GM12891 (cell line): ENCODE measurements at regions not wholly inside any gene's neighbourhood (a gene's known extent, or its start where the extent isn't known, plus 50 kb on each side); places are given as distances from the start of the nearest gene placed in this dataset.

Experiments used
- DNase-seq: peaks from one replicate; pipeline ENCODE4 v3.0.0; 2011; ENCODE audit warnings: low spot score; ENCODE audit not compliant: insufficient read length
- FAIRE-seq: peaks from 2 replicates; lab custom pipeline; 2011; peaks lifted over from hg19 to GRCh38; lab: Jason Lieb, UNC
- PAX5 ChIP-seq: IDR thresholded peaks from 2 replicates; pipeline ENCODE4 v1.6.1; 2011; ENCODE audit warnings: low read length, moderate library complexity, mild to moderate bottlenecking; ENCODE audit not compliant: insufficient read depth, severe bottlenecking
- POLR2A ChIP-seq: IDR thresholded peaks from 2 replicates; pipeline ENCODE4 v1.6.1; 2011; ENCODE audit warnings: low read depth, low read length, control low read depth
- POLR2AphosphoS5 ChIP-seq: IDR thresholded peaks from 2 replicates; pipeline ENCODE4 v1.6.1; 2011; ENCODE audit warnings: low read depth, low read length, control low read depth
- POU2F2 ChIP-seq: IDR thresholded peaks from 2 replicates; pipeline ENCODE4 v1.6.1; 2011; ENCODE audit warnings: low read depth, mild to moderate bottlenecking, control low read depth, low read length, moderate library complexity
- SPI1 ChIP-seq: IDR thresholded peaks from 2 replicates; pipeline ENCODE4 v1.6.1; 2011; ENCODE audit warnings: low read depth, low read length, control low read depth
- TAF1 ChIP-seq: IDR thresholded peaks from 2 replicates; pipeline ENCODE4 v1.6.1; 2011; ENCODE audit warnings: low read depth, low read length, control low read depth

- TF ChIP-seq PAX5, result no peak
- DNase-seq, result no peak
- FAIRE-seq, result no peak
Observed at GRCh38 chr4:74660866-74661265, 133.5 kb downstream of the BTC start.

- DNase-seq (no peak), FAIRE-seq (no peak)
- TF ChIP-seq PAX5, result no peak
- TF ChIP-seq POLR2AphosphoS5, result no peak
Observed at GRCh38 chr4:74661427-74662201, 132.7 kb downstream of the BTC start.

DNA sequence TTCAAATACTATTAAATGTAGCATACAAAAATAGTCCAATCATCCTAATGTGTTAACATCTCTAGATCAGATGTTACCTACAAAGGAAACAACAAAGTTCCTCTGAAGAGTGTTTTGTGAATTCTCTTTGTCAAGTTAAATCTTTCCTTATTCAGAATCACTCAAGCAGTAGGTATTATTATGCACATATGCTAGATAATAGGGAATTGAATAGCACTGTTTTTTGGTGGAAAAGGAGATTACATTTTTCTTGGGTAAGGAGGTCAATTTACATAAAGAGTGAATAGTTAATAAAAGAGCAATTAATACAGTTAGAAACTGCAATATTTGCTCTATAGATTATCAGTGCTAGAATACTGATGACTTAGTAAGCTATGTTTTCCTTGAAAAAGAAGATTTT lies 130.7 kb downstream of the BTC start:
- DNase-seq, result no peak
- FAIRE-seq, result no peak
- TF ChIP-seq POLR2A (no peak), SPI1 (no peak), POU2F2 (no peak), TAF1 (no peak), PAX5 (no peak), POLR2AphosphoS5 (no peak)

DNA sequence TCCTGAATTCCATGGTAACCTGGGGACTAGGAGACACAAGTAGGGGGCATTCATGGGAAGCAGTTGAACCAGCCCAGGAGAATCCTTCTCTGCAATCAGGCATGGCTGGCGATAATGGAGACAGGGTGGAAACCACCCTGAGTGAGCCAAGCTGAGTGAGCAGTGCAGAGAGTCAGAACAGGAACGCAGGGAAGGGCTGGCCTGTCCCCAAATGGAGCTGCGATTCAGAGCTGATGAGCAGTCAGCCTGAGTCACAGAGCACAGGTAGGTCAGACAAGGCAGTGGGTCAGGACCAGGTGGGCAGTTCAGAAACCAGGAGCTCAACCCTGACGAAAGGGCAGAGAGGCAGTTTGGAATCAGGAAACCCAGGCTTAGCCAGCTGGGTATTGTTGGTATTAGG lies 129.0 kb downstream of the BTC start:
- no peak for DNase-seq
- FAIRE-seq, result no peak
- TF ChIP-seq POLR2A (no peak), POU2F2 (no peak)

DNA sequence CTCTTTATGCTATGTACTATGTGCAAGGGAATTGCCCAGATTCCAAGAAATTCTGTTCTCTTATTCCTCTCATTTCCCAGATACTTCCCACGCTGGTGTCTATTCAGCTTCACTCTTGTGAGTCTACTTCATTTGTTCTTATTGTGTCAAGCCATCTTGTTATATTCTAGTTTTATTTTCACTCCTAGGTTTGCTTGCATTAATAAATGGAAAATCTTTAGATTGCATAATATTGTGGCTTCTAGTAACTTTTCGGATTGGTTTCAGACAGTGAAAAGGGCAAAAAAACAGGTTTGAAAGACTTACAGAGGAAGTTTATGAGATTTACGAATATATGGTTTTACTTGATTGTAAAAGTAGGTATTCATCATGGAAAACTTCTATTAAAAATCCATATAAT lies 128.4 kb downstream of the BTC start:
- DNase-seq (no peak), FAIRE-seq (no peak)
- TF ChIP-seq POLR2AphosphoS5, result no peak
- TF ChIP-seq POLR2A, result no peak
- TF ChIP-seq SPI1, result no peak
- no peak for TF ChIP-seq POU2F2
- no peak for TF ChIP-seq TAF1
- no peak for TF ChIP-seq PAX5

- no peak for TF ChIP-seq POLR2A
- no peak for TF ChIP-seq POLR2AphosphoS5
- TF ChIP-seq SPI1, result no peak
- no peak for TF ChIP-seq POU2F2
- no peak for TF ChIP-seq PAX5
- TF ChIP-seq TAF1, result no peak
- no peak for FAIRE-seq
- no peak for DNase-seq
Observed at GRCh38 chr4:74667438-74667837, 126.9 kb downstream of the BTC start.

- DNase-seq (no peak), FAIRE-seq (no peak)
- TF ChIP-seq SPI1, result no peak
- TF ChIP-seq POU2F2, result no peak
- no peak for TF ChIP-seq POLR2A
- TF ChIP-seq TAF1, result no peak
- TF ChIP-seq POLR2AphosphoS5, result no peak
- TF ChIP-seq PAX5, result no peak
Observed at GRCh38 chr4:74667944-74668343, 126.4 kb downstream of the BTC start.

DNA sequence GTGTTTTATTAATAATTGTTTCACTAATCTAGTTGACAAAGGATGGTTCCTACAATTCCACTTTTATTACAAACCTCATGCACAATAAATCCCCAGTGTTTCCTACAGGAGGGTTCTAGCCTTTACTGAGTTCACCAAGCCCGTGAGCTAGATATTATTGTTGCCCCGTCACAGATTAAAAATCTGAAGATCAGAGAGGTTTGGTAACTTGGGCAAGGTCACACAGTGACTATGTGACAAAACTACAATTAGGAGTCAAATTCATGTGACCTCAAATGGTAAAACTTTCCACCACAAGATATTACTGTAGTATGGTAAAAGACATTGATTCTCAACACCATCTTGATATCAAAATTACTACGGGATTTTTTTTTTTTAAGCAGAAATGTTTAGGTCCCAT lies 124.6 kb downstream of the BTC start:
- no peak for FAIRE-seq
- TF ChIP-seq POU2F2, result no peak
- TF ChIP-seq SPI1, result no peak
- TF ChIP-seq POLR2AphosphoS5, result no peak
- TF ChIP-seq TAF1, result no peak
- no peak for TF ChIP-seq PAX5
- TF ChIP-seq POLR2A, result no peak
- DNase-seq, result no peak

DNA sequence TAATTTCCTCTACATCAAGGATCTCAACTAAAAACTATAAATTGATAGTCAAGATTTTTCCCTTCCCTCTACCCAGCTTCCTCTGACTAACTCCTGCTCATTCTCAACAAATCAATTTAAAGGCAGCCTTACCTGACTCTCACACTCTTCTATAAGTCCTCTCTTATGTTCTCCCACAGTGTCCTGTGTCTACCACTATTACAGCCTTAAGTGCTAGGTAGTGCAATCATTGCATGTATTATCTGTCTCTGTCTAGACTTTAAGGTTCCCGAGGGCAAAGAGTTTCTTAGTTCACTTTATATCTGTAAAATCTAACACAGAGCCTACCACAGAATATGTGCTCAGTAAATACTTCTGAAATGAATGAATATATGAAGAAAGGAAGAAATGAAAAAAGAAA lies 123.7 kb downstream of the BTC start:
- no peak for FAIRE-seq
- TF ChIP-seq POU2F2 (no peak), SPI1 (no peak), TAF1 (no peak), POLR2A (no peak), PAX5 (no peak), POLR2AphosphoS5 (no peak)
- no peak for DNase-seq

GRCh38 chr4:74671080-74671698 lies 123.1 kb downstream of the BTC start:
- DNase-seq (no peak), FAIRE-seq (no peak)
- TF ChIP-seq SPI1 (no peak), PAX5 (no peak)

DNA sequence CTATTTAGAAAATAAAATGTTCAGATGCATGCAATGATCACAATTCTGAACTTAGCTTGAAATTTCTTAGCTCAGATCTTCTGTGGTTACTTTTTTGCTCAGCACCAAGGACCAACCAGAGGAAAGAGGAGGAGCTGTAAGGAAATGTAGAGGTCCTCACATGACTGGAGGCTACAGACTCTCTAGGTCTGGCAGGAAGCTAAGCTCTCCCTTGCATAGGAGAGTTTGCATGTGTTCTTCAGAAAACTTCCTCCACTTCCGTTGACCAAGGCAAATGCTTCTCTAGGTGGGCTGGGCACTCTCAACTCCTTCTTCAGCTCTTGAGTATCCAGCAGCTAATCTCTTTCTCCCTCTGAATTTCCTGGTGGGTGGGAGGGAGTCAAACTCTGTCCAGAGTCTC lies 119.6 kb downstream of the BTC start:
- no peak for DNase-seq
- no peak for FAIRE-seq
- TF ChIP-seq POLR2AphosphoS5, result no peak
- TF ChIP-seq PAX5, result no peak
- TF ChIP-seq TAF1, result no peak
- no peak for TF ChIP-seq POU2F2
- TF ChIP-seq POLR2A, result no peak
- no peak for TF ChIP-seq SPI1
